ENCODE measurements at regions not wholly inside any gene's neighbourhood (a gene's known extent, or its start where the extent isn't known, plus 50 kb on each side); places are given as distances from the start of the nearest gene placed in this dataset.

DNA sequence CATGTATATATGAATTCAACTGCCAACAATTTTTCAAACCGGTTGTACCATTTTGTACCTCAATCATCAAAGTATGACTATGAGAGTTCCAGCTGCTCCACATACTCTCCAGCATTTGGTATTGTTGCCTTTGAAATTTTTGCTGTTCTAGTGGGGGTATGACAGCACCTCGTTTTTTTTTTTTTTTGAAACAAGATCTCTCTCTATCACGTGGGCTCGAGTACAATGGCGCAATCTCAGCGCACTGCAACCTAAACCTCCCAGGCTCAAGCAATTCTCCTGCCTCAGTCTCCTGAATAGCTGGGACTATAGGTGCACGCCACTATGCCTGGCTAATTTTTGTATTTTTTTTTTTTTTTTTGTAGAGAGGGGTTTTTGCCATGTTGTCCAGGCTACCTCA is 144.7 kb upstream of the JARID2 start:
- no peak for TF ChIP-seq POLR2A (IDR thresholded peaks at IDR 0.05)
- TF ChIP-seq, protein P1, sequence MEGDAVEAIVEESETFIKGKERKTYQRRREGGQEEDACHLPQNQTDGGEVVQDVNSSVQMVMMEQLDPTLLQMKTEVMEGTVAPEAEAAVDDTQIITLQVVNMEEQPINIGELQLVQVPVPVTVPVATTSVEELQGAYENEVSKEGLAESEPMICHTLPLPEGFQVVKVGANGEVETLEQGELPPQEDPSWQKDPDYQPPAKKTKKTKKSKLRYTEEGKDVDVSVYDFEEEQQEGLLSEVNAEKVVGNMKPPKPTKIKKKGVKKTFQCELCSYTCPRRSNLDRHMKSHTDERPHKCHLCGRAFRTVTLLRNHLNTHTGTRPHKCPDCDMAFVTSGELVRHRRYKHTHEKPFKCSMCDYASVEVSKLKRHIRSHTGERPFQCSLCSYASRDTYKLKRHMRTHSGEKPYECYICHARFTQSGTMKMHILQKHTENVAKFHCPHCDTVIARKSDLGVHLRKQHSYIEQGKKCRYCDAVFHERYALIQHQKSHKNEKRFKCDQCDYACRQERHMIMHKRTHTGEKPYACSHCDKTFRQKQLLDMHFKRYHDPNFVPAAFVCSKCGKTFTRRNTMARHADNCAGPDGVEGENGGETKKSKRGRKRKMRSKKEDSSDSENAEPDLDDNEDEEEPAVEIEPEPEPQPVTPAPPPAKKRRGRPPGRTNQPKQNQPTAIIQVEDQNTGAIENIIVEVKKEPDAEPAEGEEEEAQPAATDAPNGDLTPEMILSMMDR (IDR thresholded peaks at IDR 0.05 in 4 of 5, conservative IDR thresholded peaks at IDR 0.05 in 1 of 5): no peak
